K562 (cell line): ENCODE measurements at regions not wholly inside any gene's neighbourhood (a gene's known extent, or its start where the extent isn't known, plus 50 kb on each side); places are given as distances from the start of the nearest gene placed in this dataset.

Experiments
- ATAC-seq: fragments of 200-7000 bp; cut with Tn5 transposase; 3 replicates; pipeline ENCODE4 v1.9.1; 2020; ENCODE audit warnings: moderate library complexity
- BruUV-seq: library from RNA; stranded (reverse); fragments of 400-500 nt; replicated peaks from 2 replicates; lab custom pipeline; 2021; lab: Mats Ljungman, UMichigan
- CTCF ChIA-PET: fragments of 300-600 bp; formaldehyde crosslinking; extraction: SDS; loops from one replicate; lab custom pipeline; 2021; ENCODE audit warnings: low intra/inter-chr PET ratio; lab: Yijun Ruan, JAX
- POLR2A ChIA-PET: fragments of 300-600, 350-650 bp; sonication (Branson Sonifier 250); formaldehyde crosslinking; extraction: SDS; loops from one replicate; lab custom pipeline; 2021; ENCODE audit warnings: antibody characterized with exemption, inconsistent platforms; lab: Yijun Ruan, JAX
- DNase-seq, 4 experiments: peaks; one replicate each; pipeline versions ENCODE4 v3.0.0 to v3.0.0-alpha.2; 2011 to 2018; ENCODE audit warnings: low spot score in 3 of 4, mixed read lengths in 3 of 4; ENCODE audit errors: extremely low read depth in 1 of 4
- FAIRE-seq: peaks from 2 replicates; lab custom pipeline; 2011; peaks lifted over from hg19 to GRCh38; lab: Jason Lieb, UNC
- H2AFZ ChIP-seq: 2 replicates; pipeline ENCODE4 v1.6.0; 2011; ENCODE audit warnings: low read depth, low read length, control low read depth, inconsistent platforms
- H3K27ac ChIP-seq: fragments of 200-600 bp; 3 replicates; pipeline ENCODE4 v1.8.0; 2011; ENCODE audit warnings: low read depth, mild to moderate bottlenecking, control low read depth, inconsistent platforms, low read length, moderate library complexity, mixed read lengths; ENCODE audit errors: extremely low read depth
- H3K27me3 ChIP-seq, 2 experiments: fragments of 300-600 bp in 1 of 2; 2 replicates in 1 of 2; 3 replicates in 1 of 2; pipeline versions ENCODE4 v1.6.0 to v1.8.0; 2011; ENCODE audit warnings: inconsistent platforms in 2 of 2, low read length in 2 of 2, mild to moderate bottlenecking in 1 of 2, mixed read lengths in 1 of 2, moderate library complexity in 1 of 2; ENCODE audit not compliant: control insufficient read depth in 2 of 2, insufficient read depth in 2 of 2
- H3K36me3 ChIP-seq: fragments of 300-600 bp; 3 replicates; pipeline ENCODE4 v1.8.0; 2011; ENCODE audit warnings: mild to moderate bottlenecking, low read length, inconsistent platforms; ENCODE audit not compliant: control insufficient read depth, insufficient read depth
- H3K4me1 ChIP-seq, 2 experiments: fragments of 200-600 bp in 1 of 2; replicated peaks in 1 of 2; 2 replicates in 1 of 2; 3 replicates in 1 of 2; pipeline versions ENCODE4 v1.5.1 to v1.8.0; 2011; ENCODE audit warnings: inconsistent platforms in 2 of 2, low read length in 2 of 2, mild to moderate bottlenecking in 1 of 2, mixed read lengths in 1 of 2, moderate library complexity in 1 of 2; ENCODE audit not compliant: control insufficient read depth in 2 of 2, insufficient read depth in 2 of 2
- H3K4me2 ChIP-seq: 2 replicates; pipeline ENCODE4 v1.6.1; 2011; ENCODE audit warnings: low read length, control low read depth, inconsistent platforms, mixed read lengths; ENCODE audit not compliant: insufficient read depth
- H3K4me3 ChIP-seq: fragments of 200-600 bp; sonication (generic), shearing (Covaris generic); 2 replicates; pipeline ENCODE4 v1.5.1; 2016; ENCODE audit warnings: control low read depth, inconsistent platforms
- H3K79me2 ChIP-seq: fragments of 200-600 bp; 3 replicates; pipeline ENCODE4 v1.8.0; 2011; ENCODE audit warnings: low read length, inconsistent platforms; ENCODE audit not compliant: control insufficient read depth, insufficient read depth
- H3K9ac ChIP-seq, 2 experiments: 2 replicates each; pipeline versions ENCODE4 v1.6.0 to v1.6.1; 2011; ENCODE audit warnings: low read depth in 2 of 2, low read length in 2 of 2, control low read depth in 1 of 2, inconsistent platforms in 1 of 2, mild to moderate bottlenecking in 1 of 2, mixed read lengths in 1 of 2; ENCODE audit not compliant: insufficient read depth in 1 of 2
- H3K9me1 ChIP-seq: one replicate; pipeline ENCODE4 v1.6.0; 2011; ENCODE audit warnings: inconsistent platforms, mild to moderate bottlenecking, low read length, moderate library complexity; ENCODE audit not compliant: control insufficient read depth, insufficient read depth
- H3K9me3 ChIP-seq: replicated peaks from 2 replicates; pipeline ENCODE4 v1.5.1; 2011; ENCODE audit warnings: low read depth, low read length, inconsistent platforms; ENCODE audit not compliant: control insufficient read depth, insufficient read depth
- H4K20me1 ChIP-seq: replicated peaks from 2 replicates; pipeline ENCODE4 v1.6.1; 2011; ENCODE audit warnings: low read length, inconsistent platforms, mixed read lengths; ENCODE audit not compliant: control insufficient read depth, insufficient read depth
- BACH1 ChIP-seq: fragments of 200-800 bp; sonication (Bioruptor generic); IDR thresholded peaks from 2 replicates; pipeline ENCODE4 v1.6.1; 2016; ENCODE audit warnings: missing genetic modification characterization, missing compliant biosample characterization
- HLTF ChIP-seq: fragments of 450-650 bp; IDR thresholded peaks from 2 replicates; pipeline ENCODE4 v1.6.1; 2016
- JUNB ChIP-seq: fragments of 450-650 bp; formaldehyde crosslinking; conservative IDR thresholded peaks from 2 replicates; pipeline ENCODE4 v1.4.0; 2020; ENCODE audit warnings: mild to moderate bottlenecking
- MAFF ChIP-seq: IDR thresholded peaks from 2 replicates; pipeline ENCODE4 v1.6.1; 2012; ENCODE audit warnings: low read length, improper control_type of control experiment
- SRSF7 ChIP-seq: fragments of 200-400 bp; formaldehyde crosslinking; optimal IDR thresholded peaks from 2 replicates; pipeline ENCODE3; 2017; ENCODE audit warnings: mild to moderate bottlenecking, low read depth, low read length
- STAT5A ChIP-seq: IDR thresholded peaks from 2 replicates; pipeline ENCODE4 v1.6.1; 2012; ENCODE audit warnings: low read length, inconsistent platforms, borderline replicate concordance
- ZC3H4 ChIP-seq: sonication (generic); formaldehyde crosslinking; IDR thresholded peaks from 2 replicates; pipeline ENCODE4 v1.9.0; 2021; ENCODE audit warnings: missing genetic modification reagents, borderline replicate concordance
- ZNF589 ChIP-seq: fragments of 200-800 bp; sonication (Bioruptor generic); IDR thresholded peaks from 2 replicates; pipeline ENCODE4 v1.6.1; 2016; ENCODE audit warnings: low read depth, missing genetic modification characterization, missing compliant biosample characterization
- WGBS: fragments of 100-300 bp; shearing (Covaris generic); methylation state at CpG from one replicate; pipeline ENCODE4 v1.1.6; 2016; ENCODE audit warnings: low coverage, mixed read lengths; ENCODE audit not compliant: insufficient coverage; ENCODE audit errors: missing lambda C conversion rate; 5-methylcytosine and 5-hydroxymethylcytosine counted together
- in situ Hi-C: fragments of 300-500 bp; cut with MboI; formaldehyde crosslinking; loops from 4 replicates; pipeline ENCODE4 v1.15.0; 2018; ENCODE audit warnings: inconsistent platforms, mixed read lengths
- intact Hi-C: fragments of 100-400 bp; cut with micrococcal nuclease; formaldehyde crosslinking; loops from 2 replicates; pipeline ENCODE4 v1.14.2; 2022
- TF ChIP-seq, protein P1 (sequence below): sonication (generic); formaldehyde crosslinking; IDR thresholded peaks from 2 replicates; pipeline ENCODE4 v1.8.0; 2023; ENCODE audit warnings: missing genetic modification reagents, mild to moderate bottlenecking, borderline replicate concordance

- CTCF ChIA-PET, result interaction anchor here (0.6 kb wide), 1 partner anchor 1844 kb away, joined by 3 read pairs; no protein-coding TSS in a partner anchor
- Histone ChIP-seq H3K4me3 (no peak overlapping the region), H3K9ac (no peak overlapping the region), H3K27me3 (peaks cover 50 to 57% of the 10 kb centered on the region in 2 experiments), H3K36me3 (no peaks in the 10 kb centered on the region), H3K79me2 (no peaks in the 10 kb centered on the region), H4K20me1 (0 out of 2 replicates have a peak, but pooled peaks cover 7% of the 10 kb centered on the region), H3K4me1 (no peaks in the 10 kb centered on the region), H3K27ac (no peak overlapping the region), H2AFZ (no peak overlapping the region), H3K9me3 (no peaks in the 10 kb centered on the region), H3K4me2 (no peak overlapping the region), H3K9me1 (no peaks in the 10 kb centered on the region)
- no peak for TF ChIP-seq JUNB
- TF ChIP-seq ZNF589 (CRISPR knock-in tag), result no peak
- intact Hi-C loops, result no loop called here
- BruUV-seq, result no TSS peak
- POLR2A ChIA-PET, result interaction anchor here (0.6 to 1.8 kb wide), 2 partner anchors 11 to 43 kb away, joined by 3 to 5 read pairs; no protein-coding TSS in a partner anchor
- no peak for DNase-seq
- WGBS, result 1% methylated on average over 19 of the region's 21 CpGs
- no peak for ATAC-seq
- in situ Hi-C loops, result loop anchor here (10.0 kb wide), 1 partner anchor 944 kb away; no protein-coding TSS in a partner anchor
- no peak for FAIRE-seq
Measured at GRCh38 chr5:176748967-176749935, 61.1 kb upstream of the UNC5A start.

GRCh38 chr5:176750144-176750543 is 60.2 kb upstream of the UNC5A start:
- no peaks in the 10 kb centered on the region for H3K9me1 ChIP-seq
- H3K4me3 ChIP-seq, result no peak overlapping the region
- H3K4me1 ChIP-seq, result no peaks in the 10 kb centered on the region
- 0 out of 2 replicates have a peak, but pooled peaks cover 5% of the 10 kb centered on the region for H4K20me1 ChIP-seq
- H2AFZ ChIP-seq, result no peak overlapping the region
- H3K4me2 ChIP-seq, result no peak overlapping the region
- no peak overlapping the region for H3K9ac ChIP-seq
- in situ Hi-C loops (no loop called here), intact Hi-C loops (no loop called here)
- CTCF ChIA-PET, result interaction anchor here (0.6 kb wide), 1 partner anchor 1845 kb away, joined by 3 read pairs; no protein-coding TSS in a partner anchor
- no peak for ATAC-seq
- H3K79me2 ChIP-seq, result no peaks in the 10 kb centered on the region
- no peak for DNase-seq
- peaks cover 43 to 53% of the 10 kb centered on the region in 2 experiments for H3K27me3 ChIP-seq
- POLR2A ChIA-PET, result interaction anchor here (1.8 kb wide), 1 partner anchor 12 kb away, joined by 5 read pairs; no protein-coding TSS in a partner anchor
- 1% methylated on average over 7 of the region's 10 CpGs for WGBS
- H3K27ac ChIP-seq, result no peak overlapping the region
- no peaks in the 10 kb centered on the region for H3K36me3 ChIP-seq
- BruUV-seq, result no TSS peak
- no peaks in the 10 kb centered on the region for H3K9me3 ChIP-seq
- no peak for FAIRE-seq
- TF ChIP-seq ZC3H4 (CRISPR knock-in tag) (no peak), MAFF (no peak), STAT5A (no peak), SRSF7 (no peak), HLTF (no peak), BACH1 (tag) (no peak)
- TF ChIP-seq, protein P1, sequence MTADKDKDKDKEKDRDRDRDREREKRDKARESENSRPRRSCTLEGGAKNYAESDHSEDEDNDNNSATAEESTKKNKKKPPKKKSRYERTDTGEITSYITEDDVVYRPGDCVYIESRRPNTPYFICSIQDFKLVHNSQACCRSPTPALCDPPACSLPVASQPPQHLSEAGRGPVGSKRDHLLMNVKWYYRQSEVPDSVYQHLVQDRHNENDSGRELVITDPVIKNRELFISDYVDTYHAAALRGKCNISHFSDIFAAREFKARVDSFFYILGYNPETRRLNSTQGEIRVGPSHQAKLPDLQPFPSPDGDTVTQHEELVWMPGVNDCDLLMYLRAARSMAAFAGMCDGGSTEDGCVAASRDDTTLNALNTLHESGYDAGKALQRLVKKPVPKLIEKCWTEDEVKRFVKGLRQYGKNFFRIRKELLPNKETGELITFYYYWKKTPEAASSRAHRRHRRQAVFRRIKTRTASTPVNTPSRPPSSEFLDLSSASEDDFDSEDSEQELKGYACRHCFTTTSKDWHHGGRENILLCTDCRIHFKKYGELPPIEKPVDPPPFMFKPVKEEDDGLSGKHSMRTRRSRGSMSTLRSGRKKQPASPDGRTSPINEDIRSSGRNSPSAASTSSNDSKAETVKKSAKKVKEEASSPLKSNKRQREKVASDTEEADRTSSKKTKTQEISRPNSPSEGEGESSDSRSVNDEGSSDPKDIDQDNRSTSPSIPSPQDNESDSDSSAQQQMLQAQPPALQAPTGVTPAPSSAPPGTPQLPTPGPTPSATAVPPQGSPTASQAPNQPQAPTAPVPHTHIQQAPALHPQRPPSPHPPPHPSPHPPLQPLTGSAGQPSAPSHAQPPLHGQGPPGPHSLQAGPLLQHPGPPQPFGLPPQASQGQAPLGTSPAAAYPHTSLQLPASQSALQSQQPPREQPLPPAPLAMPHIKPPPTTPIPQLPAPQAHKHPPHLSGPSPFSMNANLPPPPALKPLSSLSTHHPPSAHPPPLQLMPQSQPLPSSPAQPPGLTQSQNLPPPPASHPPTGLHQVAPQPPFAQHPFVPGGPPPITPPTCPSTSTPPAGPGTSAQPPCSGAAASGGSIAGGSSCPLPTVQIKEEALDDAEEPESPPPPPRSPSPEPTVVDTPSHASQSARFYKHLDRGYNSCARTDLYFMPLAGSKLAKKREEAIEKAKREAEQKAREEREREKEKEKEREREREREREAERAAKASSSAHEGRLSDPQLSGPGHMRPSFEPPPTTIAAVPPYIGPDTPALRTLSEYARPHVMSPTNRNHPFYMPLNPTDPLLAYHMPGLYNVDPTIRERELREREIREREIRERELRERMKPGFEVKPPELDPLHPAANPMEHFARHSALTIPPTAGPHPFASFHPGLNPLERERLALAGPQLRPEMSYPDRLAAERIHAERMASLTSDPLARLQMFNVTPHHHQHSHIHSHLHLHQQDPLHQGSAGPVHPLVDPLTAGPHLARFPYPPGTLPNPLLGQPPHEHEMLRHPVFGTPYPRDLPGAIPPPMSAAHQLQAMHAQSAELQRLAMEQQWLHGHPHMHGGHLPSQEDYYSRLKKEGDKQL (CRISPR knock-in tag), result no peak
